AML-193 (cell line): ENCODE measurements at regions not wholly inside any gene's neighbourhood (a gene's known extent, or its start where the extent isn't known, plus 50 kb on each side); places are given as distances from the start of the nearest gene placed in this dataset.

Experiments
- DNase-seq, 2 experiments: peaks; one replicate each; lab custom pipeline; 2025; lab: John Stamatoyannopoulos, UW

- DNase-seq: no peak
These were observed 131.5 kb upstream of the CTTNBP2NL start for GRCh38 chr1:112264553-112264952.

GRCh38 chr1:112265931-112266330 is 130.1 kb upstream of the CTTNBP2NL start:
- DNase-seq: no peak

- DNase-seq: no peak
These were observed 128.8 kb upstream of the CTTNBP2NL start for GRCh38 chr1:112267206-112267605.

GRCh38 chr1:112267929-112268328 is 128.1 kb upstream of the CTTNBP2NL start:
- DNase-seq: no peak

- DNase-seq: no peak
These were observed 127.6 kb upstream of the CTTNBP2NL start for GRCh38 chr1:112268408-112268807.

GRCh38 chr1:112271270-112271669 is 124.7 kb upstream of the CTTNBP2NL start:
- DNase-seq: no peak

GRCh38 chr1:112272101-112272772 is 123.8 kb upstream of the CTTNBP2NL start:
- no peak for DNase-seq

GRCh38 chr1:112284796-112285195 is 111.2 kb upstream of the CTTNBP2NL start:
- no peak for DNase-seq

- no peak for DNase-seq
These were observed 110.7 kb upstream of the CTTNBP2NL start for GRCh38 chr1:112285316-112285715.

GRCh38 chr1:112285746-112286145 is 110.3 kb upstream of the CTTNBP2NL start:
- DNase-seq: no peak

GRCh38 chr1:112296908-112297307 is 99.1 kb upstream of the CTTNBP2NL start:
- no peak for DNase-seq

GRCh38 chr1:112297536-112297935 is 98.5 kb upstream of the CTTNBP2NL start:
- no peak for DNase-seq

- DNase-seq: peak; percentile 8 to 35
These were observed 97.5 kb upstream of the CTTNBP2NL start for GRCh38 chr1:112298558-112298957.

GRCh38 chr1:112304126-112304525 is 91.9 kb upstream of the CTTNBP2NL start:
- no peak for DNase-seq

- DNase-seq: no peak
These were observed 91.4 kb upstream of the CTTNBP2NL start for GRCh38 chr1:112304612-112305011.

GRCh38 chr1:112307930-112308591 is 88.0 kb upstream of the CTTNBP2NL start:
- DNase-seq: no peak

- no peak for DNase-seq
These were observed 87.3 kb upstream of the CTTNBP2NL start for GRCh38 chr1:112308716-112309115.

- DNase-seq: no peak
These were observed 86.5 kb upstream of the CTTNBP2NL start for GRCh38 chr1:112309499-112309898.

GRCh38 chr1:112312315-112312714 is 83.7 kb upstream of the CTTNBP2NL start:
- no peak for DNase-seq

- DNase-seq: no peak
These were observed 83.1 kb upstream of the CTTNBP2NL start for GRCh38 chr1:112312879-112313278.

GRCh38 chr1:112316254-112316913 is 79.6 kb upstream of the CTTNBP2NL start:
- DNase-seq: no peak

GRCh38 chr1:112317140-112317539 is 78.9 kb upstream of the CTTNBP2NL start:
- DNase-seq: no peak

- DNase-seq: no peak
These were observed 78.4 kb upstream of the CTTNBP2NL start for GRCh38 chr1:112317611-112318062.
